PC-9 (cell line): ENCODE measurements at regions not wholly inside any gene's neighbourhood (a gene's known extent, or its start where the extent isn't known, plus 50 kb on each side); places are given as distances from the start of the nearest gene placed in this dataset.

Experiments
- CTCF ChIP-seq: fragments of 200-600 bp; sonication (generic); conservative IDR thresholded peaks from 2 replicates; pipeline ENCODE4 v1.6.1; 2017; ENCODE audit warnings: mixed run types, antibody characterized with exemption, mild to moderate bottlenecking, moderate library complexity
- EZH2 ChIP-seq: fragments of 200-600 bp; sonication (generic); IDR thresholded peaks from 2 replicates; pipeline ENCODE4 v1.8.0; 2017; ENCODE audit warnings: antibody characterized with exemption, low read depth

- no peak for TF ChIP-seq EZH2
- TF ChIP-seq CTCF, result no peak
Measured at GRCh38 chr5:74550927-74551326, 89.6 kb downstream of the ENC1 start.
